Right lobe of liver (tissue), 4 donors: ENCODE measurements at regions not wholly inside any gene's neighbourhood (a gene's known extent, or its start where the extent isn't known, plus 50 kb on each side); places are given as distances from the start of the nearest gene placed in this dataset.

ENCODE experiments used
- CTCF ChIP-seq, 4 donors: fragments of 200-600 bp in 3 of 4; fragments of 450-650 bp in 1 of 4; IDR thresholded peaks; one replicate each; pipeline versions ENCODE4 v1.5.1 to v1.8.0; 2016 to 2022; ENCODE audit warnings: antibody characterized with exemption in 4 of 4, mild to moderate bottlenecking in 2 of 4
- POLR2A ChIP-seq: fragments of 450-650 bp; IDR thresholded peaks from one replicate; pipeline ENCODE4 v1.6.1; 2017; ENCODE audit warnings: antibody characterized with exemption, mild to moderate bottlenecking
- donor health status: DM: no; HTN: no; CAD: no.
- donor health status: DM: no; HTN: no; CAD: no.
- donor health status: DM: no; HTN: yes; CAD: no.

- no peak for TF ChIP-seq CTCF (IDR thresholded peaks at IDR 0.05)
- TF ChIP-seq POLR2A = no peak
Measured at GRCh38 chr4:58301376-58301999, 1191.3 kb upstream of the IGFBP7 start.
